ENCODE measurements at regions not wholly inside any gene's neighbourhood (a gene's known extent, or its start where the extent isn't known, plus 50 kb on each side); places are given as distances from the start of the nearest gene placed in this dataset.

DNA sequence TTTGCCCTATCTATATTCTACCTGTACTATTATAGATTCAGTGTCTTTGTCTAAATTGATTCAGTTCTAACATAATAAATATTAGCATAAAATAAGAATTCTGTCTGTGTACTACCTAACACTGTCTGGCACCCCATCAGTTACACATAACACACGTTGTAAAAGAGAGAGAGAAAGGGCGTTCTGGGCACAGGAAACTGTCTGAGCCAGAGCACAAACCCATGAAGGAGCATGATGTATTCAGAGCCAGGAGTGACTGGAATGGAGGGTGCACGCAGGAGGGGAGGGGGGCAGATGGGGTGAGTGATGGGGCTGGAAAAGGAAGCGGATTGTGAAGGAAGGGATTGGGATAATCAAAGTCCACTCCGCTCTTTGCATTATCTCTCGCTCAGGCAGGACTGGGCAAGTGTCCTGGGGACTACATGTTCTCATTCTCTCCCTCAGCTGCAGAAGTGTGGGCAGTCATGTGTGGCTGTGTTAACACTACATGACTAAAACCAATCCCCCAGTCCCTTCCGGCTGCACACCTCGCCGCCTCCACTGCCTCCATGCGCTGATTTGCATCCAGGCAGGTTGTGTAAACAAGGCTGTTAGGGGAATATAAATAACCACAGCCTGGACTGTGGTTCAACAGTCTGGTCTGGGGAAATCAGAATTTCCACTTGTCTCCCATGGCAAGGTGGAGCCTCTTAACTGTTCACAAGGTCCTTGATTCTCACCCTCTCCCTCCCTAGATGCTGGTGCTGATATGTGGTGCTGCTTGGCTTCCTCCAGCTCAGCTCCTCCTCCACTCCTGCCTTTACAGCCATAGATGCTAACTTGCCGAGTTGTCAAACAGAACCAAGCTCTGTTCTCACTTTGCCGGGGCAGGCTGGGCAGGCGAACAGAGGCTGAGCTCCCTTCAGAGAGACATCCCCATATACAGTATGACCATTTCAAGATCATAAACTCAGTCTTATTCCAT lies 367.5 kb upstream of the BRINP1 start:
- DNase-seq (ENCODE audit: low read depth, low spot score) (no peak), FAIRE-seq (no peak)
- H3K9me1 ChIP-seq (replicated peaks; ENCODE audit: control insufficient read depth, extremely low read depth, insufficient read depth, low read length) = no peaks in the 10 kb centered on the region
- intact Hi-C loops (cut with micrococcal nuclease) (no loop called here), dilution Hi-C loops (cut with MboI; ENCODE audit: extremely low pct_ligation_motif_present, low sequenced_read_pairs) (no loop called here)
- no peak overlapping the region for H3K4me3 ChIP-seq (replicated peaks in 1 of 3; ENCODE audit: insufficient read depth in 1 of 3, low read depth in 1 of 3, low read length in 3 of 3)
- no peaks in the 10 kb centered on the region for H4K20me1 ChIP-seq (replicated peaks; ENCODE audit: control insufficient read depth, extremely low read depth, insufficient read depth, low read length)
- no peaks in the 10 kb centered on the region for H3K9me3 ChIP-seq (replicated peaks; ENCODE audit: control insufficient read depth, insufficient read depth, low read length)
- TF ChIP-seq MAX (IDR thresholded peaks at IDR 0.05; ENCODE audit: insufficient read depth, insufficient read length) = no peak
- TF ChIP-seq, protein P1, sequence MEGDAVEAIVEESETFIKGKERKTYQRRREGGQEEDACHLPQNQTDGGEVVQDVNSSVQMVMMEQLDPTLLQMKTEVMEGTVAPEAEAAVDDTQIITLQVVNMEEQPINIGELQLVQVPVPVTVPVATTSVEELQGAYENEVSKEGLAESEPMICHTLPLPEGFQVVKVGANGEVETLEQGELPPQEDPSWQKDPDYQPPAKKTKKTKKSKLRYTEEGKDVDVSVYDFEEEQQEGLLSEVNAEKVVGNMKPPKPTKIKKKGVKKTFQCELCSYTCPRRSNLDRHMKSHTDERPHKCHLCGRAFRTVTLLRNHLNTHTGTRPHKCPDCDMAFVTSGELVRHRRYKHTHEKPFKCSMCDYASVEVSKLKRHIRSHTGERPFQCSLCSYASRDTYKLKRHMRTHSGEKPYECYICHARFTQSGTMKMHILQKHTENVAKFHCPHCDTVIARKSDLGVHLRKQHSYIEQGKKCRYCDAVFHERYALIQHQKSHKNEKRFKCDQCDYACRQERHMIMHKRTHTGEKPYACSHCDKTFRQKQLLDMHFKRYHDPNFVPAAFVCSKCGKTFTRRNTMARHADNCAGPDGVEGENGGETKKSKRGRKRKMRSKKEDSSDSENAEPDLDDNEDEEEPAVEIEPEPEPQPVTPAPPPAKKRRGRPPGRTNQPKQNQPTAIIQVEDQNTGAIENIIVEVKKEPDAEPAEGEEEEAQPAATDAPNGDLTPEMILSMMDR (IDR thresholded peaks at IDR 0.05; ENCODE audit: extremely low read depth in 1 of 2, insufficient read depth in 1 of 2, low read depth in 1 of 2, low read length in 2 of 2) = no peak
- no peak for TF ChIP-seq GATA2 (IDR thresholded peaks at IDR 0.05; ENCODE audit: insufficient read depth, insufficient read length, low read depth, low read length)
- no peak for TF ChIP-seq JUN (IDR thresholded peaks at IDR 0.05; ENCODE audit: borderline replicate concordance, insufficient read depth, insufficient read length, low read depth)
- no peak for TF ChIP-seq POLR2A (IDR thresholded peaks at IDR 0.05; ENCODE audit: low read depth, low read length)
- no peak for TF ChIP-seq POLR2AphosphoS5 (IDR thresholded peaks at IDR 0.05; ENCODE audit: insufficient read depth, low read depth, low read length)
- no peak for TF ChIP-seq EZH2 (IDR thresholded peaks at IDR 0.05; ENCODE audit: borderline replicate concordance, low read depth, low read length, severe bottlenecking)
- TF ChIP-seq MYC (IDR thresholded peaks at IDR 0.05; ENCODE audit: low read depth, low read length) = no peak
- TF ChIP-seq FOS (IDR thresholded peaks at IDR 0.05; ENCODE audit: borderline replicate concordance, insufficient read depth, low read length) = no peak
- ChIA-PET POLR2A (no interaction called here), CTCF (no interaction called here)
- no peaks in the 10 kb centered on the region for H3K36me3 ChIP-seq (ENCODE audit: control insufficient read depth in 2 of 2, extremely low read depth in 1 of 2, insufficient read depth in 2 of 2, low read length in 2 of 2)
- H2AFZ ChIP-seq (ENCODE audit: low read depth, low read length) = no peak overlapping the region
- no TSS peak for BruUV-seq (replicated peaks)
- no peaks in the 10 kb centered on the region for H3K27me3 ChIP-seq (ENCODE audit: control insufficient read depth in 2 of 2, insufficient read depth in 2 of 2, low read length in 2 of 2)
- no peaks in the 10 kb centered on the region for H3K79me2 ChIP-seq (ENCODE audit: control insufficient read depth, insufficient read depth, low read length)
- no peak overlapping the region for H3K9ac ChIP-seq (replicated peaks; ENCODE audit: extremely low read depth, insufficient read depth, low read length)
- H3K4me2 ChIP-seq (ENCODE audit: insufficient read depth, low read length) = no peak overlapping the region
- no peak overlapping the region for H3K27ac ChIP-seq (ENCODE audit: insufficient read depth, low read depth, low read length)
- no peaks in the 10 kb centered on the region for H3K4me1 ChIP-seq (ENCODE audit: control insufficient read depth, extremely low read depth, insufficient read depth, low read length)

Data from endothelial cell of umbilical vein (primary cell).